ENCODE measurements at regions not wholly inside any gene's neighbourhood (a gene's known extent, or its start where the extent isn't known, plus 50 kb on each side); places are given as distances from the start of the nearest gene placed in this dataset.

GRCh38 chr10:78813526-78813925 is 255.2 kb upstream of the ZMIZ1 start:
- no peak for TF ChIP-seq CTCF (conservative IDR thresholded peaks at IDR 0.05 in 1 of 2, IDR thresholded peaks at IDR 0.05 in 1 of 2; ENCODE audit: extremely low read depth in 1 of 2, insufficient read depth in 1 of 2, low read depth in 1 of 2, low read length in 2 of 2)
- no peak for TF ChIP-seq EZH2 (IDR thresholded peaks at IDR 0.05; ENCODE audit: borderline replicate concordance, low read length)

All from mammary epithelial cell (primary cell).